ENCODE measurements at regions not wholly inside any gene's neighbourhood (a gene's known extent, or its start where the extent isn't known, plus 50 kb on each side); places are given as distances from the start of the nearest gene placed in this dataset.

GRCh38 chr6:93721386-93722048 lies 302.2 kb upstream of the EPHA7 start:
- whole genome bisulfite sequencing, 3 donors: 78 to 85% (median 84%) methylated on average over 3 of the region's 3 CpGs
- DNase-seq: no peak
- H3K9me3 ChIP-seq: no peaks in the 10 kb centered on the region
- H3K27ac ChIP-seq: no peak overlapping the region
- TF ChIP-seq POLR2A (IDR thresholded peaks at IDR 0.05): no peak
- no peak for TF ChIP-seq EP300 (IDR thresholded peaks at IDR 0.05)
- no peak for TF ChIP-seq CTCF (IDR thresholded peaks at IDR 0.05)
- no peaks in the 10 kb centered on the region for H3K36me3 ChIP-seq
- H3K4me1 ChIP-seq (ENCODE audit: insufficient read depth): no peaks in the 10 kb centered on the region
- no peak overlapping the region for H3K4me3 ChIP-seq
- H3K27me3 ChIP-seq: no peaks in the 10 kb centered on the region
- intact Hi-C loops (cut with DNase I): no loop called here

- no peaks in the 10 kb centered on the region for H3K27me3 ChIP-seq
- H3K4me3 ChIP-seq: no peak overlapping the region
- no peaks in the 10 kb centered on the region for H3K4me1 ChIP-seq (ENCODE audit: insufficient read depth)
- H3K9me3 ChIP-seq: no peaks in the 10 kb centered on the region
- intact Hi-C loops (cut with DNase I): no loop called here
- no peaks in the 10 kb centered on the region for H3K36me3 ChIP-seq
- no peak overlapping the region for H3K27ac ChIP-seq
- TF ChIP-seq EP300 (IDR thresholded peaks at IDR 0.05): no peak
- TF ChIP-seq POLR2A (IDR thresholded peaks at IDR 0.05): no peak
- no peak for TF ChIP-seq CTCF (IDR thresholded peaks at IDR 0.05)
- DNase-seq: no peak
These were observed 294.6 kb upstream of the EPHA7 start for GRCh38 chr6:93713974-93714373.

- Histone ChIP-seq H3K4me1 (ENCODE audit: insufficient read depth) (no peaks in the 10 kb centered on the region), H3K4me3 (no peak overlapping the region), H3K27ac (no peak overlapping the region), H3K36me3 (no peaks in the 10 kb centered on the region), H3K9me3 (no peaks in the 10 kb centered on the region), H3K27me3 (no peaks in the 10 kb centered on the region)
- WGBS, 3 donors: 28 to 57% (median 53%) methylated on average over 1 of the region's 1 CpG
- DNase-seq: no peak
- intact Hi-C loops (cut with DNase I): no loop called here
- no peak for TF ChIP-seq EP300 (IDR thresholded peaks at IDR 0.05)
- no peak for TF ChIP-seq CTCF (IDR thresholded peaks at IDR 0.05)
- TF ChIP-seq POLR2A (IDR thresholded peaks at IDR 0.05): no peak
These were observed 284.1 kb upstream of the EPHA7 start for GRCh38 chr6:93703431-93703830.

- Histone ChIP-seq H3K27me3 (no peaks in the 10 kb centered on the region), H3K36me3 (no peaks in the 10 kb centered on the region), H3K4me1 (ENCODE audit: insufficient read depth) (no peaks in the 10 kb centered on the region), H3K4me3 (no peak overlapping the region), H3K9me3 (no peaks in the 10 kb centered on the region), H3K27ac (no peak overlapping the region)
- 47 to 58% (median 53%) methylated on average over 2 of the region's 2 CpGs for WGBS, 3 donors
- intact Hi-C loops (cut with DNase I): no loop called here
- TF ChIP-seq CTCF (IDR thresholded peaks at IDR 0.05) (no peak), POLR2A (IDR thresholded peaks at IDR 0.05) (no peak), EP300 (IDR thresholded peaks at IDR 0.05) (no peak)
- no peak for DNase-seq
These were observed 282.2 kb upstream of the EPHA7 start for GRCh38 chr6:93701526-93701925.

Measured in ovary (tissue), 7 donors.